Activated CD4-positive, alpha-beta T cell treated with anti-CD3 and anti-CD28 coated beads for 24 hours (primary cell): ENCODE measurements at regions not wholly inside any gene's neighbourhood (a gene's known extent, or its start where the extent isn't known, plus 50 kb on each side); places are given as distances from the start of the nearest gene placed in this dataset.

ENCODE experiments used
- DNase-seq, 2 donors: peaks; one replicate each; pipeline ENCODE4 v3.0.0-alpha.2; 2020; ENCODE audit warnings: low read depth in 2 of 2

- DNase-seq, result no peak
Measured at GRCh38 chr13:74202129-74202813, 68.1 kb upstream of the KLF12 start.

- DNase-seq, result no peak
Measured at GRCh38 chr13:74201530-74201929, 67.3 kb upstream of the KLF12 start.

GRCh38 chr13:74200081-74200480, 65.9 kb upstream of the KLF12 start:
- DNase-seq, result no peak

GRCh38 chr13:74197677-74198429, 63.6 kb upstream of the KLF12 start:
- no peak for DNase-seq

- DNase-seq, result no peak
Measured at GRCh38 chr13:74194846-74195245, 60.6 kb upstream of the KLF12 start.

GRCh38 chr13:74193391-74193790, 59.2 kb upstream of the KLF12 start:
- no peak for DNase-seq

- no peak for DNase-seq
Measured at GRCh38 chr13:74191410-74191809, 57.2 kb upstream of the KLF12 start.

- no peak for DNase-seq
Measured at GRCh38 chr13:74190999-74191398, 56.8 kb upstream of the KLF12 start.

GRCh38 chr13:74187564-74187963, 53.4 kb upstream of the KLF12 start:
- DNase-seq, result no peak

GRCh38 chr13:74184283-74184682, 50.1 kb upstream of the KLF12 start:
- no peak for DNase-seq
